GM10248 (cell line): ENCODE measurements at regions not wholly inside any gene's neighbourhood (a gene's known extent, or its start where the extent isn't known, plus 50 kb on each side); places are given as distances from the start of the nearest gene placed in this dataset.

ENCODE experiments used
- CTCF ChIA-PET: fragments of 300-600 bp; sonication (Branson Sonifier 250); formaldehyde crosslinking; extraction: SDS; loops from one replicate; lab custom pipeline; 2021; ENCODE audit warnings: antibody characterized with exemption; lab: Yijun Ruan, JAX
- POLR2A ChIA-PET: fragments of 350-650 bp; sonication (Branson Sonifier 250); formaldehyde crosslinking; extraction: SDS; loops from one replicate; lab custom pipeline; 2020; ENCODE audit warnings: antibody characterized with exemption; lab: Yijun Ruan, JAX
- DNase-seq: peaks from one replicate; pipeline ENCODE4 v3.0.0; 2012; ENCODE audit errors: extremely low spot score
- TF ChIP-seq, protein P1 (sequence below): IDR thresholded peaks from 2 replicates; pipeline ENCODE4 v1.5.1; 2012; ENCODE audit warnings: mild to moderate bottlenecking, low read depth; ENCODE audit errors: extremely low read depth, missing control alignments, control extremely low read depth

DNA sequence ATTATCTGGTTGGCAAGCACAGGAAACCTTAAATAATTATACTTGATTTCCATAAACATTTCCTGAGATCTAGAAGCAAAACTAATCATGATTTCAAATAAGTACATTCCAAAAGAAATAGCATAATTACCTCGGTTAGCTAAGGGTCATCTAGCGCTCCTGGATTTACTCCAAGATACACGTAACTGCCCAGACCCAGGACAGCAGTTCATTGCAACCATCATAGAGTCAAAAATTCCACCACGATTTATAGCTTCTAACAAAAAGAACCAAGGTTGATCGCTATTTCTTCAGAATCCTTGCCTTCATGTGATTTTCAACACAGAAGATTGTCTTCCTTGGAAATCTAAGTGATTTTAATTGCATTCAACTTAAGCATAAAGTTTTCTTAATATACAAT lies 1235.5 kb upstream of the TENM3 start:
- CTCF ChIA-PET = interaction anchor here (1.2 to 1.4 kb wide), 2 partner anchors 10 to 13 kb away, joined by 3 read pairs; no protein-coding TSS in a partner anchor
- POLR2A ChIA-PET = no interaction called here
- TF ChIP-seq, protein P1, sequence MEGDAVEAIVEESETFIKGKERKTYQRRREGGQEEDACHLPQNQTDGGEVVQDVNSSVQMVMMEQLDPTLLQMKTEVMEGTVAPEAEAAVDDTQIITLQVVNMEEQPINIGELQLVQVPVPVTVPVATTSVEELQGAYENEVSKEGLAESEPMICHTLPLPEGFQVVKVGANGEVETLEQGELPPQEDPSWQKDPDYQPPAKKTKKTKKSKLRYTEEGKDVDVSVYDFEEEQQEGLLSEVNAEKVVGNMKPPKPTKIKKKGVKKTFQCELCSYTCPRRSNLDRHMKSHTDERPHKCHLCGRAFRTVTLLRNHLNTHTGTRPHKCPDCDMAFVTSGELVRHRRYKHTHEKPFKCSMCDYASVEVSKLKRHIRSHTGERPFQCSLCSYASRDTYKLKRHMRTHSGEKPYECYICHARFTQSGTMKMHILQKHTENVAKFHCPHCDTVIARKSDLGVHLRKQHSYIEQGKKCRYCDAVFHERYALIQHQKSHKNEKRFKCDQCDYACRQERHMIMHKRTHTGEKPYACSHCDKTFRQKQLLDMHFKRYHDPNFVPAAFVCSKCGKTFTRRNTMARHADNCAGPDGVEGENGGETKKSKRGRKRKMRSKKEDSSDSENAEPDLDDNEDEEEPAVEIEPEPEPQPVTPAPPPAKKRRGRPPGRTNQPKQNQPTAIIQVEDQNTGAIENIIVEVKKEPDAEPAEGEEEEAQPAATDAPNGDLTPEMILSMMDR = no peak
- DNase-seq = no peak

DNA sequence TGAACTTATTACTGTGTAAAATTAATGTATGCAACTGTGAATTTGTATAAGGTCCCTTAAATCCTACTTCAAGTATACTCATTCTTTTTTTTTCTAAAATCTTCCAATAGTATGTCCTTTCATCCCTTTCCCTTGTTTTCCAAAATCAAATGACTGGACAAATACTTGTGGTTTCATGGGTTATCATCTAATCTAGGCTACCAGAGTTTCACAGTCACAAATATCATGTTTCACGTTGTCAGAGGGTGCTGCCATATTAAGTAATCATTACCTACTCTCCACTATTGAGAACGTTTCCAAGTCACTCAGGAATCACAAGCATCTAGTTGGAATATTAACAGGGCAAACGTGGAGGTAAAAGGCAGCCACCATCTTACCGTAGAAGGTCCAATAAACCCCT lies 1235.0 kb upstream of the TENM3 start:
- DNase-seq = no peak
- ChIA-PET POLR2A (no interaction called here), CTCF (interaction anchor here (1.4 kb wide), 1 partner anchor 13 kb away, joined by 3 read pairs; no protein-coding TSS in a partner anchor)
- TF ChIP-seq, protein P1 = no peak

DNA sequence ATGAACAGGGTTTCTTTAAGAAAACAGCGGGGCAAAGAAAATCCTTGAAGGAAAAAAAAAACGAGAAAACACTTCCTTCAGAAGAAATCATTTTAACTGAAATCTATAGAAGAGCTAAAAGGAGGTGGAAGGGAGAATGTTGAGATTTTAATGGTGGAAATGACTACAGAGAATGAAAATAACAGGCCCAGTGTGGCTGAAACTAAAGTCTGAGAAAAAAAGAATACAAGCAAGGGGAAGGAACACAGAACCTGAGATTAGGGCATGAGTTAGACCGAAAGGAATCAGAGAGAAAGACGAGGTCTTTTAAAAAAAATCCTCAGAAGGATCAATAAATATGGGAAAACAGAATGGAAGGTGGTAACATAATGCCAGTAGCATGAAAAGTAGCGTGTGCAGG lies 1230.0 kb upstream of the TENM3 start:
- DNase-seq = no peak
- ChIA-PET POLR2A (no interaction called here), CTCF (interaction anchor here (0.7 kb wide), 1 partner anchor 10 kb away, joined by 3 read pairs; no protein-coding TSS in a partner anchor)
- TF ChIP-seq, protein P1 = no peak

DNA sequence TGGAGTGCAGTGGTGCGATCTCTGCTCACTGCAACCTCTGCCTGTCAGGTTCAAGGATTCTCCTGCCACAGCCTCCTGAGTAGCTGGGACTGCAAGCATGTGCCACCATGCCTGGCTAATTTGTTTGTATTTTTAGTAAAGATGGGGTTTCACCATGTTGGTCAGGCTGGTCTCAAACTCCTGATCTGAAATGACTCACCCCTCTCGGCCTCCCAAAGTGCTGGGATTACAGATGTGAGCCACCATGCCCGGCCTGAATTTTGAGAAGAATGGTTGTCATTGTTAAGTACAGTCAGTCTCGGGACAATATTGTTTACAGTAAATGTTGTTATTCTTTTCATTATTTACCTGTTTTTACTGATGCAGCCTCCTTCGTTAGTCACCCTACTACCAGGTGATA lies 1226.2 kb upstream of the TENM3 start:
- POLR2A ChIA-PET = no interaction called here
- CTCF ChIA-PET = no interaction called here
- no peak for DNase-seq
- TF ChIP-seq, protein P1 = no peak

DNA sequence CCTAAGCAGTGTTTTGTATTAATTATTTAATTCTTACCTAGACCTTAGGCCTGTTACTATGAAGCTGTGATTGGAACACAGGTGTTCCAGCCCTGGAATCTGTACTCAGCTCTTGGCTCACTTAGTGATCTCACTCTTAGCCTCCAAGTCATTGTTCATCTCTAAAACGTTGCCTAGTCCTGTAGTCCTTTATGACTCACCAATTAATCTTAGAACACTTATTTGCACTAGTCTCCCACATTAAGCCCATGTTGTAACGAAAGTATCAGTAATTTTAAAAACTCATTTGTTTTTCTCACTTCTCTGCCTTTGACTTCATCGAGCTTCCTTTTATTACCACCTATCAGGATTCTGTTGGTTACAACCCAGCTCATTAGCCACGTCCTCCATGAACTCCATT lies 1224.7 kb upstream of the TENM3 start:
- no peak for DNase-seq

DNA sequence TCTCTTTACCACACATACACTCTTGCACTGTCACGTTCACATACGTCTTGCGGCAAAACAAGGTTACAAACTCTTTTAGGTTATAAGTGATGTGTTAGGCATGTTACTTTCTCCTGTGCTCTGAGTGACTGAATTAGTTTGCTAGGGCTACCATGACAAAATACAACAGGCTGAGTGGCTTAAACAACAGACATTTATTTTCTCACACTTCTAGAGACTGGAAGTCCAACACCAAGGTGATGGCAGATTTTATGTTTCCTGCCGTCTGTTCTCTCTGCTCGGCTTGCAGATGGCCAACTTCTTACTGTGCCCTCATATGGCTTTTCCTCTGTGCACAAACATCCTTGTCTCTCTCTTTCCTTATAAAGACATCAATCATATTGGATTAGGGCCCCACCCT lies 1224.3 kb upstream of the TENM3 start:
- TF ChIP-seq, protein P1 = no peak
- ChIA-PET CTCF (no interaction called here), POLR2A (no interaction called here)
- no peak for DNase-seq

More for the DNA sequence above, 1224.7 kb upstream of the TENM3 start:
- ChIA-PET CTCF (no interaction called here), POLR2A (no interaction called here)
- TF ChIP-seq, protein P1 = no peak
